ENCODE measurements at regions not wholly inside any gene's neighbourhood (a gene's known extent, or its start where the extent isn't known, plus 50 kb on each side); places are given as distances from the start of the nearest gene placed in this dataset.

- no peak for TF ChIP-seq CTCF (IDR thresholded peaks at IDR 0.05; ENCODE audit: insufficient read depth, low read depth, low read length)
- H3K4me3 ChIP-seq (ENCODE audit: low read depth, low read length) = no peak overlapping the region
- no peak for DNase-seq (ENCODE audit: low read depth)
These were observed 79.4 kb downstream of the MRM1 start for GRCh38 chr17:36680701-36681202.

- H3K4me3 ChIP-seq (ENCODE audit: low read depth, low read length) = no peak overlapping the region
- no peak for TF ChIP-seq CTCF (IDR thresholded peaks at IDR 0.05; ENCODE audit: insufficient read depth, low read depth, low read length)
- no peak for DNase-seq (ENCODE audit: low read depth)
These were observed 81.4 kb downstream of the MRM1 start for GRCh38 chr17:36682773-36683172.

- TF ChIP-seq CTCF (IDR thresholded peaks at IDR 0.05; ENCODE audit: insufficient read depth, low read depth, low read length) = no peak
- DNase-seq (ENCODE audit: low read depth) = no peak
- H3K4me3 ChIP-seq (ENCODE audit: low read depth, low read length) = no peak overlapping the region
These were observed 82.0 kb downstream of the MRM1 start for GRCh38 chr17:36683387-36683786.

- TF ChIP-seq CTCF (IDR thresholded peaks at IDR 0.05; ENCODE audit: insufficient read depth, low read depth, low read length) = no peak
- no peak for DNase-seq (ENCODE audit: low read depth)
- H3K4me3 ChIP-seq (ENCODE audit: low read depth, low read length) = no peak overlapping the region
These were observed 82.8 kb downstream of the MRM1 start for GRCh38 chr17:36684134-36684533.

GRCh38 chr17:36686123-36686669, 84.8 kb downstream of the MRM1 start:
- H3K4me3 ChIP-seq (ENCODE audit: low read depth, low read length) = no peak overlapping the region
- no peak for DNase-seq (ENCODE audit: low read depth)

GRCh38 chr17:36687736-36688135, 86.4 kb downstream of the MRM1 start:
- no peak for TF ChIP-seq CTCF (IDR thresholded peaks at IDR 0.05; ENCODE audit: insufficient read depth, low read depth, low read length)
- H3K4me3 ChIP-seq (ENCODE audit: low read depth, low read length) = no peak overlapping the region
- DNase-seq (ENCODE audit: low read depth) = no peak

More at GRCh38 chr17:36686123-36686669, 84.8 kb downstream of the MRM1 start:
- TF ChIP-seq CTCF (IDR thresholded peaks at IDR 0.05; ENCODE audit: insufficient read depth, low read depth, low read length) = no peak

GRCh38 chr17:36689089-36689667, 87.8 kb downstream of the MRM1 start:
- no peak overlapping the region for H3K4me3 ChIP-seq (ENCODE audit: low read depth, low read length)
- no peak for TF ChIP-seq CTCF (IDR thresholded peaks at IDR 0.05; ENCODE audit: insufficient read depth, low read depth, low read length)
- no peak for DNase-seq (ENCODE audit: low read depth)
